Left renal pelvis (tissue), 4 donors: ENCODE measurements at regions not wholly inside any gene's neighbourhood (a gene's known extent, or its start where the extent isn't known, plus 50 kb on each side); places are given as distances from the start of the nearest gene placed in this dataset.

Experiments
- DNase-seq, 4 donors: peaks; one replicate each; pipeline ENCODE4 v3.0.0-alpha.2; 2013; ENCODE audit warnings: low read depth in 4 of 4, low spot score in 3 of 4

- no peak for DNase-seq
Observed at GRCh38 chr20:6693178-6693807, 74.2 kb upstream of the BMP2 start.

GRCh38 chr20:6692566-6693173 is 74.8 kb upstream of the BMP2 start:
- no peak for DNase-seq

- no peak for DNase-seq
Observed at GRCh38 chr20:6691516-6691915, 76.0 kb upstream of the BMP2 start.

- DNase-seq: no peak
Observed at GRCh38 chr20:6689339-6689973, 78.0 kb upstream of the BMP2 start.

GRCh38 chr20:6686171-6686570 is 81.3 kb upstream of the BMP2 start:
- DNase-seq: no peak

- DNase-seq: no peak
Observed at GRCh38 chr20:6685626-6686025, 81.9 kb upstream of the BMP2 start.

- no peak for DNase-seq
Observed at GRCh38 chr20:6685181-6685582, 82.3 kb upstream of the BMP2 start.

GRCh38 chr20:6683021-6683977 is 84.2 kb upstream of the BMP2 start:
- no peak for DNase-seq

- no peak for DNase-seq
Observed at GRCh38 chr20:6680854-6681253, 86.6 kb upstream of the BMP2 start.

GRCh38 chr20:6680441-6680840 is 87.0 kb upstream of the BMP2 start:
- DNase-seq: no peak

- no peak for DNase-seq
Observed at GRCh38 chr20:6679086-6679485, 88.4 kb upstream of the BMP2 start.

GRCh38 chr20:6678101-6678500 is 89.4 kb upstream of the BMP2 start:
- DNase-seq: no peak

- DNase-seq: no peak
Observed at GRCh38 chr20:6674831-6675230, 92.7 kb upstream of the BMP2 start.

- no peak for DNase-seq
Observed at GRCh38 chr20:6673071-6673470, 94.4 kb upstream of the BMP2 start.

GRCh38 chr20:6671829-6672228 is 95.7 kb upstream of the BMP2 start:
- no peak for DNase-seq

- no peak for DNase-seq
Observed at GRCh38 chr20:6668546-6668945, 98.9 kb upstream of the BMP2 start.

GRCh38 chr20:6665621-6666355 is 101.7 kb upstream of the BMP2 start:
- no peak for DNase-seq

- DNase-seq: no peak
Observed at GRCh38 chr20:6665161-6665560, 102.3 kb upstream of the BMP2 start.

GRCh38 chr20:6664574-6664973 is 102.9 kb upstream of the BMP2 start:
- no peak for DNase-seq

- DNase-seq: no peak
Observed at GRCh38 chr20:6663751-6664388, 103.6 kb upstream of the BMP2 start.
